Astrocyte of the spinal cord (primary cell): ENCODE measurements at regions not wholly inside any gene's neighbourhood (a gene's known extent, or its start where the extent isn't known, plus 50 kb on each side); places are given as distances from the start of the nearest gene placed in this dataset.

Source experiments
- DNase-seq: peaks from one replicate; pipeline ENCODE4 v3.0.0; 2011; ENCODE audit warnings: low read depth, low spot score
- H3K4me3 ChIP-seq: 2 replicates; pipeline ENCODE4 v1.5.1; 2011; ENCODE audit warnings: low read depth, mild to moderate bottlenecking, low read length, moderate library complexity
- in situ Hi-C: cut with HindIII; loops from 2 replicates; pipeline ENCODE4 v1.10.0; 2017; ENCODE audit warnings: low sequenced_read_pairs
- TF ChIP-seq, protein P1 (sequence below): IDR thresholded peaks from 2 replicates; pipeline ENCODE4 v1.5.1; 2012; ENCODE audit warnings: low read depth, mild to moderate bottlenecking, low read length, inconsistent platforms

DNA sequence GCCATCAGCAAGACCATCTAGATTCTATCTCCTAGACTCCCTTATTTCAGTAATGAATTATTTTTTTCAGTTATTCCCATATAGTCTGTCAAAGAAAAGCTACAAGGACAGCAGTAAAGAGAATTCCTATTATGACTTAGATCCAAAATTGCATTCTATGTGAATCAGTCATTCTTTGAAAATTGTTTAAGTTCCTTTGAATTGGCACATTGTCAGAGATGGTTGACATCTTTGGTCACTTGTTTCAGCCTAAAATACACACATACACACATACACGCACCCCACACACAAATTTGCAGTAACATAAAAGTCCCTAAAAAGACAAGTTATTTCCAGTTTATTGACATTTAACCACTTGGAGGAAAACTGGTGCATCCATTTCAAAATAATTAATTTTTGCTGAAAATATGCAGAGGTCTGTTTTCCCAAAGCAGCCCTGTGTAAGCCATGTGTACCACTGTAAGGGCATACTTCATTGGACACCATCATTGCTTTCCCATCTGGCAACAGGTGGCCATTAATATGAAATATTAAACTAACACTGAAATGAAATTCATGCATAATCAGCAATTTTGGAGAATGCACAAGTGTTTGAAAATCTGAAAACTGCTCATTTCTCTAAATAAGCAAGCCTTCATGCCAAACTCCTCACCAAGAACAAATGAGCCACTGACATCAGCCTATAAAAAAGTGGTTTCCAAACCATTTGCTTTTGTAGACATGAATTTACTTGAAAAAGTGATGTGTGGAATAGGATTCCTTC, 121.7 kb upstream of the COL1A2 start:
- no peak overlapping the region for H3K4me3 ChIP-seq
- DNase-seq: no peak
- TF ChIP-seq, protein P1, sequence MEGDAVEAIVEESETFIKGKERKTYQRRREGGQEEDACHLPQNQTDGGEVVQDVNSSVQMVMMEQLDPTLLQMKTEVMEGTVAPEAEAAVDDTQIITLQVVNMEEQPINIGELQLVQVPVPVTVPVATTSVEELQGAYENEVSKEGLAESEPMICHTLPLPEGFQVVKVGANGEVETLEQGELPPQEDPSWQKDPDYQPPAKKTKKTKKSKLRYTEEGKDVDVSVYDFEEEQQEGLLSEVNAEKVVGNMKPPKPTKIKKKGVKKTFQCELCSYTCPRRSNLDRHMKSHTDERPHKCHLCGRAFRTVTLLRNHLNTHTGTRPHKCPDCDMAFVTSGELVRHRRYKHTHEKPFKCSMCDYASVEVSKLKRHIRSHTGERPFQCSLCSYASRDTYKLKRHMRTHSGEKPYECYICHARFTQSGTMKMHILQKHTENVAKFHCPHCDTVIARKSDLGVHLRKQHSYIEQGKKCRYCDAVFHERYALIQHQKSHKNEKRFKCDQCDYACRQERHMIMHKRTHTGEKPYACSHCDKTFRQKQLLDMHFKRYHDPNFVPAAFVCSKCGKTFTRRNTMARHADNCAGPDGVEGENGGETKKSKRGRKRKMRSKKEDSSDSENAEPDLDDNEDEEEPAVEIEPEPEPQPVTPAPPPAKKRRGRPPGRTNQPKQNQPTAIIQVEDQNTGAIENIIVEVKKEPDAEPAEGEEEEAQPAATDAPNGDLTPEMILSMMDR: no peak
- in situ Hi-C loops: no loop called here

DNA sequence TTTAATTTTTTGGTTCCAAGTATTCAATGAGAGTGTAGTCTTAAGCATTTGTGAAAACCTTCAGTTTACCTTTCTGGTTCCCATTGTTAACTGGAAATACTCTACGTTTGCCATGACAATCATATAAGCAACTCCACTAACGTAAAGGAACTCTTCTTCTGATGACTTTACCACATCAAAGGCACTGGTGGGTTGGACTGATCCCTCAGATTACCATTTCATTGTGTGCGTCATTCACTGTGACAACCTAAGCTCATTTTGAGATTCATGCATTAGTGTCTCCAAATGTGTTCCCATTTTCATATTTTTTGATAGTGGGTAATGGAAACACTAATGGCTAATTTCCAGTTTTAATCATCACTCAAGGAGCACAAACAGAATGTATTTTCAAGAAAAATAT, 119.9 kb upstream of the COL1A2 start:
- in situ Hi-C loops: no loop called here
- H3K4me3 ChIP-seq: no peak overlapping the region
- TF ChIP-seq, protein P1: no peak
- no peak for DNase-seq

DNA sequence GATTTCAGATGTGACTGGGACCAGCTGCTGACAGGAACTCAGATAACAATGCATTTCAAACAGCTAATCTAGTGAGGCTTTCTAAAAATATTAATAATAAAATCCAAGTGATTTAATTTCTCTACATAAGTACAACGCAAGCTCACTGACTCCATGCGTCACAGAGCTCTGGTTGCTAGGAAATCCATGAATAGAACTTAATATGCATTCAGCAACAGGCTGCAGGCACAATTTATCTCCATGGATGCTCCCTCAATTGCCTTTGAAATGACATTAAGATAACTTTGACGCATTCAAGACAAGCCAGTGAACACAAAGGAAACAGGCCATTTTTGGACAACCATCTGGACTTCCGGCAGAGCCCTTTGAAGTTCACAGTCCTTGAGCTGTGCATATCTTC, 118.7 kb upstream of the COL1A2 start:
- no peak overlapping the region for H3K4me3 ChIP-seq
- TF ChIP-seq, protein P1: no peak
- in situ Hi-C loops: no loop called here
- no peak for DNase-seq

DNA sequence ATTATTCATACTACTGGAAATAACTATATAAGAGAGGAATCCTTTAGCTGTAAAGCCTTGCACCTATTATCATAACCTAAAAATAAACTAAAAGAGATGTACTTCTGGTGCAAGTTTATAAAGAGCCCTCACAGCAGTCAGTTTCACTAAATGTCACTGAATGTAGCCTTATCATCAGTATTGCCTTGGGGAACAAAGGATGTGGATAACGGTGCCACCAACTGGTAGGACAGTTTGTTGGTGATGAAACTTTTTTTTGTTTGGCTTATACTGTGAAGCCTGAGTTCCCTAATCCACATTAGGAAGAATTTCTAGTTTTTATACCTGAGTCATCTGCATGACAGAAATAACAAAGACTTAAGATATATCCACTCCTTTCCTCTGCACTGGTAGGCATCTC, 117.9 kb upstream of the COL1A2 start:
- in situ Hi-C loops: no loop called here
- H3K4me3 ChIP-seq: no peak overlapping the region
- TF ChIP-seq, protein P1: peak; percentile 47
- peak; percentile 46 for DNase-seq

DNA sequence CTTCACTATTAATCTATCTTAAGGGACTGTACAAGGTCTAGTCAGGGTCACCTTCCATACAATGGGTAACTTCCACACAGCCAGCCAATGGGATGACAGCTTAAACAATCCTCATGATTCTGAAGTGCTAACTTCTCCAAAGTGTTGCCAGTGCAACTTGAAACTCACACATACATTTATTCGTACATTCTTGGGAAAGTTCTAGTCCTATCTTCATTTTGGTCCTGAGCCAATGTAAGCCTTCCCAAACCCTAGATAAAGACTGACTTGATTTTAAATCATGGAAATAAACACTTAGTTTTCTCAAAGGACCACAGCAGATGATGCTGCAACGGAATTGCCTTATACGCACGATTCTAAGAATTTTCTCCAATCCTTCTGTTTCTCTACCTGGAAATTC, 117.5 kb upstream of the COL1A2 start:
- DNase-seq: no peak
- in situ Hi-C loops: no loop called here
- TF ChIP-seq, protein P1: no peak
- no peak overlapping the region for H3K4me3 ChIP-seq

DNA sequence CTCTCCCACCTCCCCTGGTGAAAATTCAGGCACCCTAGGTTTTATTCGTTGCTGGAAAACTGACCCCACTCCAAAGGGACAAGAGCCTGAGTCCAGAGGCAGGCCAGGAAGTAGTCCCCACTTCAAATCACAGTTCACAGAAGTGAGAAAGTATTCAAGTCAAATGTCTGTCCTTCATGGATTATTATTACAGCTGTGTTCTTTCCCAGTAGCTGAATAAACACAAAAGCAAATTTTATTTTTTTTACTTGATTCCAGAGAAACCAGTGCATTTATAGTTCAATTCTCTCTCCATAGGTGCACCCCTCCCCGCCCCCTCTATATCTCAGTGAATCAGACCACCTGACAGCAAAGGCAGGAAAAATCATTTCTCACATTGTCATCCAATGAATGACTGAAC, 113.8 kb upstream of the COL1A2 start:
- in situ Hi-C loops: no loop called here
- H3K4me3 ChIP-seq: no peak overlapping the region
- TF ChIP-seq, protein P1: no peak

More for the DNA sequence above, 113.8 kb upstream of the COL1A2 start:
- DNase-seq: no peak
